HG03571 (cell line): ENCODE measurements at regions not wholly inside any gene's neighbourhood (a gene's known extent, or its start where the extent isn't known, plus 50 kb on each side); places are given as distances from the start of the nearest gene placed in this dataset.
A peak's percentile ranks its signal among the peaks of the same experiment; 100 is the strongest.

Experiments
- ATAC-seq: cut with Tn5 transposase; IDR thresholded peaks from one replicate; pipeline ENCODE4 v1.9.1; 2021; ENCODE audit not compliant: unreplicated experiment

- no peak for ATAC-seq
These were observed 379.4 kb downstream of the SPATA31D1 start for GRCh38 chr9:82367929-82368328.

- ATAC-seq: no peak
These were observed 380.8 kb downstream of the SPATA31D1 start for GRCh38 chr9:82369251-82369945.

- ATAC-seq: no peak
These were observed 386.5 kb downstream of the SPATA31D1 start for GRCh38 chr9:82375041-82375440.

- ATAC-seq: no peak
These were observed 388.2 kb downstream of the SPATA31D1 start for GRCh38 chr9:82376677-82377232.

GRCh38 chr9:82382887-82383616 is 394.5 kb downstream of the SPATA31D1 start:
- no peak for ATAC-seq

- ATAC-seq: no peak
These were observed 397.1 kb downstream of the SPATA31D1 start for GRCh38 chr9:82385633-82386032.

GRCh38 chr9:82397534-82397933 is 409.0 kb downstream of the SPATA31D1 start:
- no peak for ATAC-seq

GRCh38 chr9:82404196-82404870 is 415.8 kb downstream of the SPATA31D1 start:
- no peak for ATAC-seq

GRCh38 chr9:82404881-82405280 is 416.3 kb downstream of the SPATA31D1 start:
- no peak for ATAC-seq

- no peak for ATAC-seq
These were observed 418.0 kb downstream of the SPATA31D1 start for GRCh38 chr9:82406456-82407085.

- peak; percentile 73 for ATAC-seq
These were observed 421.7 kb downstream of the SPATA31D1 start for GRCh38 chr9:82410306-82410705.

GRCh38 chr9:82410866-82411265 is 422.3 kb downstream of the SPATA31D1 start:
- ATAC-seq: peak; percentile 10

- ATAC-seq: no peak
These were observed 424.2 kb downstream of the SPATA31D1 start for GRCh38 chr9:82412586-82413305.

GRCh38 chr9:82417501-82417900 is 428.9 kb downstream of the SPATA31D1 start:
- ATAC-seq: no peak

- ATAC-seq: no peak
These were observed 429.8 kb downstream of the SPATA31D1 start for GRCh38 chr9:82418334-82418733.

GRCh38 chr9:82419696-82420486 is 431.3 kb downstream of the SPATA31D1 start:
- no peak for ATAC-seq

- ATAC-seq: no peak
These were observed 432.9 kb downstream of the SPATA31D1 start for GRCh38 chr9:82421498-82421897.

GRCh38 chr9:82423700-82424099 is 435.1 kb downstream of the SPATA31D1 start:
- no peak for ATAC-seq

GRCh38 chr9:82424599-82425120 is 436.1 kb downstream of the SPATA31D1 start:
- no peak for ATAC-seq
